Prostate gland (tissue), 2 donors: ENCODE measurements at regions not wholly inside any gene's neighbourhood (a gene's known extent, or its start where the extent isn't known, plus 50 kb on each side); places are given as distances from the start of the nearest gene placed in this dataset.

Experiments
- DNase-seq: peaks from one replicate; pipeline ENCODE4 v3.0.0-alpha.2; 2019; ENCODE audit warnings: low spot score
- H3K27ac ChIP-seq, 2 donors: fragments of 200-600 bp; sonication (generic); 2 replicates each; pipeline ENCODE4 v1.5.1; 2017 to 2019
- H3K27me3 ChIP-seq: fragments of 200-600 bp; sonication (generic); replicated peaks from 2 replicates; pipeline ENCODE4 v1.5.1; 2019; ENCODE audit not compliant: insufficient read depth
- H3K36me3 ChIP-seq, 2 donors: fragments of 200-600 bp; sonication (generic); 1 replicate in 1 of 2; 2 replicates in 1 of 2; pipeline versions ENCODE4 v1.5.1 to v1.8.1; 2017 to 2019
- H3K4me1 ChIP-seq: fragments of 200-600 bp; sonication (generic); replicated peaks from 2 replicates; pipeline ENCODE4 v1.5.1; 2019
- H3K4me3 ChIP-seq, 2 donors: fragments of 200-600 bp; sonication (generic); 2 replicates each; pipeline ENCODE4 v1.5.1; 2017 to 2019
- H3K9me3 ChIP-seq: fragments of 200-600 bp; sonication (generic); 2 replicates; pipeline ENCODE4 v1.5.1; 2017
- CTCF ChIP-seq, 4 experiments: fragments of 200-600 bp in 2 of 4; fragments of 450-650 bp in 2 of 4; sonication (generic) in 2 of 4; IDR thresholded peaks; 1 replicate in 3 of 4; 2 replicates in 1 of 4; pipeline ENCODE4 v1.5.1; 2016 to 2019; ENCODE audit warnings: antibody characterized with exemption in 4 of 4, mild to moderate bottlenecking in 2 of 4, moderate library complexity in 2 of 4
- POLR2A ChIP-seq: fragments of 450-650 bp; IDR thresholded peaks from one replicate; pipeline ENCODE4 v1.6.1; 2016; ENCODE audit warnings: antibody characterized with exemption, mild to moderate bottlenecking
- POLR2AphosphoS5 ChIP-seq: sonication (generic); formaldehyde crosslinking; IDR thresholded peaks from one replicate; pipeline ENCODE4 v1.6.1; 2017; ENCODE audit warnings: antibody characterized with exemption
- WGBS: methylation state at CpG from one replicate; pipeline ENCODE4 v1.1.5; 2018; 5-methylcytosine and 5-hydroxymethylcytosine counted together
- intact Hi-C: fragments of 100-400 bp; cut with DNase I; formaldehyde crosslinking; loops from one replicate; pipeline ENCODE4 v1.14.2; 2022

- H3K36me3 ChIP-seq: no peaks in the 10 kb centered on the region
- 78% methylated on average over 4 of the region's 4 CpGs for WGBS
- H3K27me3 ChIP-seq: no peaks in the 10 kb centered on the region
- no peaks in the 10 kb centered on the region for H3K4me1 ChIP-seq
- H3K9me3 ChIP-seq: no peaks in the 10 kb centered on the region
- TF ChIP-seq POLR2AphosphoS5 (no peak), CTCF (IDR thresholded peaks at IDR 0.05) (no peak), POLR2A (no peak)
- no peak overlapping the region for H3K27ac ChIP-seq
- no peak overlapping the region for H3K4me3 ChIP-seq
- intact Hi-C loops: no loop called here
- no peak for DNase-seq
Measured at GRCh38 chr3:73222126-73222525, 160.7 kb downstream of the EBLN2 start.

- 58% methylated on average over 8 of the region's 8 CpGs for WGBS
Measured at GRCh38 chr3:73225146-73225855, 163.8 kb downstream of the EBLN2 start.

GRCh38 chr3:73225991-73226390 lies 164.5 kb downstream of the EBLN2 start:
- no peaks in the 10 kb centered on the region for H3K36me3 ChIP-seq
- intact Hi-C loops: no loop called here
- no peak overlapping the region for H3K4me3 ChIP-seq
- no peak for TF ChIP-seq POLR2AphosphoS5
- no peak for TF ChIP-seq CTCF (IDR thresholded peaks at IDR 0.05)
- TF ChIP-seq POLR2A: no peak
- no peaks in the 10 kb centered on the region for H3K4me1 ChIP-seq
- no peaks in the 10 kb centered on the region for H3K27me3 ChIP-seq
- no peaks in the 10 kb centered on the region for H3K9me3 ChIP-seq
- no peak overlapping the region for H3K27ac ChIP-seq
- WGBS: 45% methylated on average over 2 of the region's 2 CpGs
- no peak for DNase-seq

More at GRCh38 chr3:73225146-73225855, 163.8 kb downstream of the EBLN2 start:
- Histone ChIP-seq H3K9me3 (no peaks in the 10 kb centered on the region), H3K27ac (no peak overlapping the region), H3K36me3 (no peaks in the 10 kb centered on the region), H3K4me3 (no peak overlapping the region), H3K27me3 (no peaks in the 10 kb centered on the region), H3K4me1 (no peaks in the 10 kb centered on the region)
- no peak for DNase-seq
- intact Hi-C loops: no loop called here
- TF ChIP-seq CTCF (IDR thresholded peaks at IDR 0.05) (no peak), POLR2A (no peak), POLR2AphosphoS5 (no peak)

- intact Hi-C loops: no loop called here
- Histone ChIP-seq H3K36me3 (no peaks in the 10 kb centered on the region), H3K9me3 (no peaks in the 10 kb centered on the region), H3K27me3 (no peaks in the 10 kb centered on the region), H3K4me3 (no peak overlapping the region), H3K4me1 (no peaks in the 10 kb centered on the region), H3K27ac (no peak overlapping the region)
- DNase-seq: no peak
- 91% methylated on average over 5 of the region's 5 CpGs for WGBS
- TF ChIP-seq POLR2AphosphoS5 (no peak), POLR2A (no peak), CTCF (IDR thresholded peaks at IDR 0.05) (no peak)
Measured at GRCh38 chr3:73228000-73228399, 166.5 kb downstream of the EBLN2 start.

DNA sequence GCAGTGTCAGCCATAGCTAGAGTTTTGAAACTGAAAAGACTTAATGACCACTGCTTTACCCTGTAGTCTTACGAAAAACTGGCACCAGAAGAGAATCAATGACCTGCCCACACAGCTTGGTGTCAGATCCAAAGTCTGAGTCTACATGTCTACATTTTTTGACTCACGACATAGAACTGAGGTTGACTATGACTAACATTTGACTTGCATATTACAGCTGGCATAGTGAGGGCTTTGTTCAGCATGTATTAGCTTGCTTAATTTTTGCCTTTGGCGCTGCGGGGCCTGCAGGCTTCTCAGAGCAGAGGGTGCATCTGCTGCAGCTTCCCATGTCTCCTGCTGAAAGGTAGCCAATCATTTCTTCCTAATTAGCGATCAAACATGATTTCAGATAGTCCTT lies 167.0 kb downstream of the EBLN2 start:
- DNase-seq: no peak
- Histone ChIP-seq H3K27ac (no peak overlapping the region), H3K4me1 (no peaks in the 10 kb centered on the region), H3K27me3 (no peaks in the 10 kb centered on the region), H3K4me3 (no peak overlapping the region), H3K9me3 (no peaks in the 10 kb centered on the region), H3K36me3 (no peaks in the 10 kb centered on the region)
- TF ChIP-seq CTCF (IDR thresholded peaks at IDR 0.05) (no peak), POLR2AphosphoS5 (no peak), POLR2A (no peak)
- 69% methylated on average over 5 of the region's 5 CpGs for WGBS
- intact Hi-C loops: no loop called here
